HG02759 (cell line): ENCODE measurements at regions not wholly inside any gene's neighbourhood (a gene's known extent, or its start where the extent isn't known, plus 50 kb on each side); places are given as distances from the start of the nearest gene placed in this dataset.

Experiments
- ATAC-seq: cut with Tn5 transposase; IDR thresholded peaks from one replicate; pipeline ENCODE4 v1.9.1; 2021; ENCODE audit warnings: mild to moderate bottlenecking, moderate library complexity; ENCODE audit not compliant: unreplicated experiment

DNA sequence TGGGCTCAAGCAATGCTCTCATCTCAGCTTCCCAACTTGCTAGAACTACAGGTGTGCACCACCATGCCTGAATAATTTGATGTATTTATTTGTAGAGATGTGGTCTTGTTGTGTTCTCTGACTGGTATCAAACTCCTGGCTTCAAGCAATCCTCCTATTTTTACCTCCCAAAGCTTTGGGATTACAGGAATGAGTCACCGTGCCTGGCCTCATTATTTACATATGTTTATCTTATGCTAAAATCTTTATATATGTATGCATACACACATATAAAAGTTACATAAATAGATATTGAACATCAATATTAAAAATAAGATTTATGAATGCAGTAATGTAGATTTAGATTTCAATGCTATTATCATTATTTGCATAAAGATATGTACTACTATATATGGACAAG is 1634.5 kb upstream of the LRRTM3 start:
- no peak for ATAC-seq

DNA sequence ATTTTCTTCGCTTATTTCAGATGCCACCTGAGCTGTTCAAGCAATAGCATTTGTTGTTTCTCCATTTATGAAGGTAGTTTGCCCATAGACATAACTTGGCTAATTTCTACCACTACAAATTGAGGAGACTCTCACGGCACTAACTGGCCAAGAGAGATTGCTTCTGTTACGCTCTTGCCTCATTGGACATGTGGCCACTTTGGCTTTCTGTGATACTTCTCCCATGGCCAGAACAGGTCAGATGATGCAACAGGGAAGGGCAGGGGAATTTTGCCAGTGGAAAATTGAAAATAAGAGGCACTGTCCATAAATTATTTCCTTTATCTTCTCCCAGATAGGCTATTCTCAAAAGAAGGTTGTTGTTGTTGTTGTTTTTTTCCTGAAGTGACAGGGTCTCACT is 1633.3 kb upstream of the LRRTM3 start:
- ATAC-seq, result no peak

DNA sequence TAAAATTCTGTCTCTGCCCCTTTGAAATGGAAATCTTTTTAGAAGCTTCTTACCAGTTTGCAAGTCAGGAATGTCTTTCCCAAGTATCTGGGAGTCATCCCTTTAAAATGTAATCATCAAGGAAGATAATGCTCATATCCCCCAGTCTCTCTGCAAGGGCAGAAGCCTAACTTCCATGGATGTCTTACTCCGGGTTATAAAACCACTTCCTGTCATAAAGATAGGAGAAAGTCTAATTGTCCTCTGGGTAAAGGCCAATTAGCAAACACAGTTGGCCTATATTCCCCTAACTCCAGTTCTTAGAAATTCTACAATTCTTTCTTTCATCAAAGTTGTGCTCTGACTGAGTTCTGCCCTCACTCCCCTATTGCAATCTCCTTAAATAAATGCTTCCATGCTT is 1631.5 kb upstream of the LRRTM3 start:
- no peak for ATAC-seq

DNA sequence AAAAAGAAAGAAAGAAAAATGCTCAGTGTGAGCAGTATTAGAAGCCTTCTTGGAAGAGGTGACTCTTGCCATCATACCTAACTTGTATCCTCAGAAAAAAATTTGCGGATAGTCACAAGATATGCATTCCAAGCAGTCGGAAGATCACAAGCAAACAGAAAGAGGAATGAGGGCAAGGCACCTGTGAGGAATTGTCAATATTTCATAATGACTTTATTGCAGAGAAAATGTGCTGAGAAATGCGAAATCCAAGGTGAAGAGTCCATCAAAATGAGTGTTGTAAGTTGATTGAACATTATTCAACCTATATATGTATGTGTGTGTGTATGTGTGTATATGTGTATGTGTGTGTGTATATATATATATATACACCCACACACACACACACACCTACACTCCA is 1624.7 kb upstream of the LRRTM3 start:
- no peak for ATAC-seq

DNA sequence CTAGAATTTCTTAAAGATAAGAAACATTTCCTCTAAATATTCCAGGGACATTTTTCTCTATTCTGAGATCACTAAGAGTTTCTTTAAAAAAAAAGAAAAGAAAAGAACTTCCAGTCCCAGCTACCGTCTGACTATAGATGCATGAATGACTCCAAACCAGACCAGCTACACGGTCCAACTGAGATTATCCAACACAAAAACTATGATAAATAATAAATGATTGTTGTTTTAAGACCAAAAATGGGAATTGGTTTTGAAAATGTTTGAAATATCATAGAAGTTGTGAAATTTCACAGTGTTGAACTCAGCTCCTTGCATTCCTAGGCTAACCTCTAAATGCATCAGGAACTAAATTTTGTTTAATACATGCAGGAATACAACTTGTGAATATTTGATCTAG is 1619.6 kb upstream of the LRRTM3 start:
- ATAC-seq, result no peak

DNA sequence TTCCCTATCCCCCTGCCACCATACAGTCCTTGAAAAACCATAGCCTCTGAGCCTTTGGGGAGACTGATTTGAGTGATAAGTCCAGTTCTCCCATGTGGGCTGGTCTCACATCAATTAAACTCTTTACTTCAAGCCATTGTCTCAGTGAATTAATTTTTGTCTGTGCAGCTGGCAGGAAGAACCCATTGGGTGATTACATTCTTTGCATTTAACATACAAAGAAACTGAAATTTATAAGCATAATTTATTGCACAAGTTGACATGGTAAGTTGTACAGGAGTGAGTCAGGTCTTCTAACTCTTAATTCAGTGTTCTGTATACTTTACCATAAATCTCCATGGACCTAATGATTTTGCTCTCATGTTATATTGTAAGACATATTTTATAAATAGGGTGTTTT is 1613.0 kb upstream of the LRRTM3 start:
- no peak for ATAC-seq

DNA sequence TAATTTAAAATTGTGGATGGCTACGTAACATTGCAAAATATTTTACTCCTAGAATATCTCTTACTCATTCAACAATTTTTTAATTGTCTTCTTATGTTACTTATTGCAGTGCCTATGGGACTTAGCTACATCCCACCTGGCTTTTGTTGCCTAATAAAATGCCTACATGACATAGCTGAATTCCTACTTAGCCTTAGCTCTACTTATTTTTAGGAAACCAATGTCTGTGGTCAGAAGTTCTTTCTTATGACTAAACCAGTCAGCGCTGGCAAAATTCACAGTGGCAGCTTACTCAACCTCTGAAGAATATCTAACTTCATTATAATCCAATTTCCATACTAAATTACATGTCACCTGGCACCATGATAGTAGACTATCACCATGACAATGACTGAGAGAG is 1612.4 kb upstream of the LRRTM3 start:
- no peak for ATAC-seq

DNA sequence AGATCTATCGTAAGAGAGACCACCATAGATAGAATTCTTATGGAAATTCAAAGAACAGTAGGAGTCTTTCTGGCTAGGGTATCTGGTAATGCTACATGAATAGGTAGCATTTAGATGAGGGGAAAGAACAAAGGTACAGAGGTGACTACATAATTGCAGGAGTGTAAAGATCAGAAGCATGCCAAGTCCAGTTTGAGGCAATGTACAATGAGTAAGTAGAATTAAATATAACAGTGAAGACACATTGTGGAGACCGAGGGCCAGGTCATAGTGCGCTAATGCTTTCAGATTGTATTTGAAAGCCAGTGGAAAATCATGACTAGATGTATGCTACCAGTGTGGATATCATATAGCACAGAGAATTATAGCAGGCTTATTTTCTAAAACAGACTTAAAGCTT is 1611.6 kb upstream of the LRRTM3 start:
- no peak for ATAC-seq

DNA sequence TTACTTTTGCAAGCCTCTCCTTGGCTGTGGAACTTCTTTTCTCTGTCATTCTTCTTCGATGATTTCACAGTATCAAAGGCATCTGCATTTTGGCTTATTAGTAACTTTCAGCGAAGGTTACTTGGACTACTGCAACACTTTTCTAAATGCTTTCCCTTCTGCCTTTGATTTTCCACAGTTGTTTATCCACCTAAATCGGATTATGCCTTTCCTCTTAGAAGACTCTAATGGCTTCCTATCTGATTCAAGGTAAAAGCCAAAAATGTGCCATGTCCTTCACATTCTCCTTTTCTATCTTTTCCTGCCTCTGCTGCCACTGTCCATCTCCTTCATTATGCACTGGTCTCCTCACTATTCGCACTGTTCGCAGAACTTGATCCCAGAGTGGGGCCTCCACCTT is 1606.3 kb upstream of the LRRTM3 start:
- no peak for ATAC-seq

DNA sequence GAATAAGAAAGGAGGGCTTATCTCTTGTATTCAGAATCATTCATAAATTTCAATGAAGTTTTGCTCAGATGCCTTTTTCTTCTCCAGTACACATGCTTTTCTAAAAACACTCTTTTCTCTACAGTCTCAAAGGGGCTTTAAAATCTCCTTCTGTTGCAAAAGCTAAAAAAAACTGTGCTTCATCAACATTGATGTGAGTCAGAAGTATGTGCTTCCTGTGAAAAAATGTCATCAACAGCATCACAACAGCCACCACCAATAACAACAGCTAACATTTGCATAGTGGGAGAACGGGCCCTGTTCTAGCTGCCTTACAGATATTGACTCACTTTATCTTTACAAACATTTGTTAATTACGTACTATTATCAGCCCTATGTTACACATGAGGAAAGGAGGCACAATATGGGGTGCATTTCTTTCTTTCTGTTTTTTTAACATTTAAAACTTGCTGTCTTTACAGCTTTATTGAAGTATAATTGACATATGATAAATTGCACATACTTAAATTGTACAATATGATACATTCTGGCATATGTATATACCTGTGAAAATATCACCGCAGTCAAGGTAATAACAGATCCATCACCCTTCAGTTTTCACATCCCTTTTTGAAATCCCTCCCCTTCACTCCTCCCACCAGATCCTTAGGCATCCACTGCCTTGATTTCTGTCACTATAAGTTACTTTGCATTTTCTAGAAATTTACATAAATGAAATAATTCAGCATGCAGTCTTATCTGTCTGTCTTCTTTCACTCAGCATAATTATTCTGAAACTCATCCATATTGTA is 1605.4 kb upstream of the LRRTM3 start:
- ATAC-seq, result no peak

DNA sequence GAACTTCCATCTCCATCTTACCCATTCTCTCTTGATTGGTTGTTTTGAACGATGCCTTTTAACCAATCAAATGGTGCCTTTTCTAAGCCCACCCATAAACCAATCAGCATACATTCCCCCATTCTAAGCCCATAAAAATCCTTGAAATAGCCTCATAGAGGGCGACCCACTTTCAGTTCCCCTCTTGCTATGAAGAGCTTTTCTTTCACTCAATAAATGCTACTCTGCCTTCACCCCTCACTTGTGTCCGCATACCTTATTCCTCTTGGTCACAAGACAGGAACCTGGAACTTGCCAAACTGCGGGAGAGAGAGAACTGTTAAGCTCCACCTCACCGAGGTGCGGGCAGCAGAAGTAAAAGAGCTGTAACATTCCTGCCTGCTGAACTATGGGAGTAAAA is 1602.0 kb upstream of the LRRTM3 start:
- no peak for ATAC-seq

DNA sequence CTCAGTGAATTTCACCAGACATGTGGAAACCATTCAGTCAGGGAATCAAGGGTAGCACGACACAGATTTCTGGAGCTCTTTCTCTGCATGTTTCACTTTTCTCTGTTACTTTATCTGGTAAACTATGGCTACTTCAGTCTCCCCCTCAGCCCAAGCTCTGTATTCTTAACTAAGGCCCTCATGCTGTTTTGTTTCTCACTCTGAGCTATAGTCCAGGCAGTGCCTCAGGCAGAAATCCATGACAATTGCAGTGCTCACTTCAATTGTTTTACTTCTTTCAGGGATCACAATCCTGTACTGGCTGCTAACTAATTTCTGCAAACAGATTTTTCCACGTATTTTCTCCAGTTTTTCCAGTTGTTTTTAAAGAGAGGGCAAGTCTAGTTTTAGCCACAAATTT is 1599.9 kb upstream of the LRRTM3 start:
- ATAC-seq, result no peak

DNA sequence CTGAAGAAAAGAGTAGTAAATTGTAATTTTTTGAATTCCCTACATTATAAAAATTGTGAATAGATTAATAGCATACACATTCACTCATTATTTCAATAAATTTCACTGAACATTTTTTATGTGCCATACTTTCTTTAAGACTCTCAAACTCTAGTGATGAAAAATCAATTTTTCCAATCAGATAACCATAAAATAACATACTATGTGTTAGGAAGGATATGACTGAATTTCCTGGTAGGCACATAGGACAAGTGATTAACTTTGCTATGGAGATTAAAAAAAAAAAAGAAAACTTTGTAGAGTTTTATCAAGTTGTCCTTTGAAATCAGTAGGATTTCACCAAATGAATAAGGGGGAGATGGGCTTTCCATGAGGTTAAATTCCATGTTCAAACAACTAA is 1597.3 kb upstream of the LRRTM3 start:
- ATAC-seq, result no peak

DNA sequence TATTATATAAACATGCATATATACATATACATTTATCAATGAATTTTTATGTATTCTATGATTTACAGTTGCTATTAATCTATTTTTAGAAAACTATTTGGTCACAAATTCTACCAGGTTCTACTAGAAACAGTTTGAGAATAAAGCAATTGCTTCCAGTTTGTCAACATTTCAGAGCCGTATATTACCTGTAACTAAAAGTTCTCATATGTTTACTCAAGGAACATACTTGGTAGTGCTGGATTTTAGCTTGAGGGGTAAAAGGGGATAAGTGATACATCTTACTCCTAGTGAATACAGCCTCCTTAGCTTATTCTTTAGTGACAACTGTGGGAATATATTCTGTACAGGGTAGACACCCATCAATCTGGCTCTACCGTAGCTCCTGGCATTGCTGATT is 1590.5 kb upstream of the LRRTM3 start:
- ATAC-seq, result no peak

DNA sequence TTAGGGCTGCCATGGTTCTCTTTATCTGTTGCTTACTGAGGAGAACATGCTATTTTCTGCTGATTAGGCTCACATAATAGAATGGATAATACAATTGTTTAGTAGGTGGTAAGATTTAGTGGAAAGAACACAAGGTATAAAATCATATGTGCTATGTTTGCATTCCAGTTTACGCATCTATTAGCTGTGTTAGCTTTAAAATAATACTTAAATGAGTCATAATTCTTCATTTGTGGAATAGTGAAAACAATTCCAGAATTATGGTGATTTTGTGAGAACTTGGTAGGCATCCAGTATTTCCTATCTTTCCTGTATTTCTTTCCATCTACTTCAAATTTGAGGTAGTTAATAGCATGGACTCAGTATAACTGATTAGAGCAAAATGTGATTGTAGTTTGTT is 1585.5 kb upstream of the LRRTM3 start:
- no peak for ATAC-seq

DNA sequence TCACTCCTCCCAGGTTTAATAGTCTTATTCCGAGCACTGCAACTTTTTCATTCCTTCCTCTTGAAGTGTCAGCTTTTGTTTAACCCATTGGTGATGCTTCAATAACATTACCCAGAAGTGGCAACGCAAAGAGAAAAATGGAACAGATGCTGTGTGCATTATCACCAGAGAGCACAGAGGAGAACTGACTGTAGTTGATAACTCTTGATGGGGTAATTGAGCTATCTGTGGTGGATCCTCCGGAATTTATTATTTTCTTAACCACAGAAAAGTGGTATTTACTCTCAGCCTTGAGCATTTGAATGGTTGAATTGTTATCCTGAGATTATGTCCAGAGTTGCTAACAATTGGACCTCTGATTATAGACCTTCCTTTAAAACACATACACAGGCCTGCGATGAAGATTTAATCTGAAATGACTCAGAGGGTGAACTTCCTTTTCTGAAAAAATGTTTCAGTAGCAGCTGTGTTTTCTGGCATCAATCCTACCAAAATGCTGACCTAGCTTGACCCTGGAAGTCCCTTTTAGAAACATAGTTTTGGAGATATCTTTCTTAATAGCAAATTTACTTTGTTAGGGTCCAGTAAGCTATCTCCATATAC is 1584.4 kb upstream of the LRRTM3 start:
- no peak for ATAC-seq

DNA sequence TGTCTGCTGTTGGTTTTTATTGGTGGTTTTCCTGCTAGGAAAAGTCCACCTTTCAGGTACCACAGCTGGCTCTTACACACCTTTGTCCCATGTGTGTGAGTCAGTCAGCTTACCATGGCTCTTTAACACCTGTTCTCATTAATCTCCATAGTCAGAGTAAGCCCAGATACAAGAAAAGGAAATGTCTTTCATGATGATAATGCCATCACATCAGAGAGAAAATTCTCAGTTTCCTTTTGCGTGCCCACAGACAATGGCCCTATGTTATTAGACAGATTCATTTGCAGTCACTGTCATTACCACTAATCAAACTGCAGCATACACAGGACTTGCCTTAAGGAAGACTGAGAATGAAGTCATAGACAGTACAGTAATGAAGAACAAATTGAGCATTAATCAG is 1583.6 kb upstream of the LRRTM3 start:
- ATAC-seq, result no peak

DNA sequence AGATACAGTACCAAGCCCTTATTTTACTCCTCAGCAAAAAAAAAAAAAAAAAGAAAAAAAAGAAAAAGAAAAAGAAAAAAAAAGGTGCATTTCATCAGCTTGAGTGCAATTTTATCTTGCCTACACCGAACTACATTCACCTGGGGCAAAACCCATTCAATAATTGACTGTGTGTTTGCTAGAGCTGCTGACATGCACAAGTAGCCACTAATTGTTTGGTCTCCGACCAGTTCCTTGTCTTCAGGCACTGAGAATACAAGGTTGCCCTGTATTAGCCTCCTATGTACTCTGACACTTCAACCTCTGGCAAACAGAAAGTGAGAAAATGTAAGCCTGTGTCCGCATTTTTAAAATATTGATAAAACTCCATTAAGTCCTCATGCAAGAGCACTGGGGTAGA is 1579.4 kb upstream of the LRRTM3 start:
- ATAC-seq, result no peak

DNA sequence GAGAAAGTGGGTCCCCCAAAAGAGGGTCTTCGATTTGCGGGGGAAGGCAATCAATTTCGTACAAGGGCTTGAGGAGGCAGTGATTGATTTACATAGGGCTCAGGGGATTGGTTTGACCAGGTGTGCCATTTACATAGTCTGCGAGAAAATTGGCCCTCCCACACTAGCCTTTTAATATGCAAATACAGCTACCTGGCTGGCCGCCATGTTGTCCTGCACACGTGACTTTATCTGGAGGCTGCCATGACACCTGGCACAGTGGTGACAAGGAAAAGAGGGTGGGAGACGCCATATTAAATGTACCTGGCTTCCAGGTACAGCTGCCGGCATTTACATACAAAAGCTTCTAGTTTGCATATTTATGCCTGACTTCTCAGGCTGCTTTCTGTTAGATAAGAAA is 1577.2 kb upstream of the LRRTM3 start:
- no peak for ATAC-seq

DNA sequence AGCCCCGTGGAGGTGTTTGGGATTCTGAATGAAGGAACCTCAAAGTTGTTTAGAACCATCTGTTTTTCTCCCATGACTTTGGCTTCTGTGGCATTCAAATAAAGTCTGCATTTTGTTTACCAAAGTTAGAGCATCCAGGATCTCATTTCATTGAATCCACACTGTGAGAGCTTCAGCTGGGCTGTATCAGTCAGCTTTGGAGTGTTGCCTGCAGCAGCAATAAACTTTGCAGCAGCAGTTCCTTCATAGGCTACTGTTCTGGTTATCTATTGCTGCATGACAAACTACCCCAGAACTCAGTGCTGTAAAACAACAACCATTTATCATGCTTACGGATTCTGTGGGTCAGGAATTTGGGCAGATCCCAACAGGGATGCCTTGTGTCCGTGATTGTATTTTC is 1575.2 kb upstream of the LRRTM3 start:
- no peak for ATAC-seq

DNA sequence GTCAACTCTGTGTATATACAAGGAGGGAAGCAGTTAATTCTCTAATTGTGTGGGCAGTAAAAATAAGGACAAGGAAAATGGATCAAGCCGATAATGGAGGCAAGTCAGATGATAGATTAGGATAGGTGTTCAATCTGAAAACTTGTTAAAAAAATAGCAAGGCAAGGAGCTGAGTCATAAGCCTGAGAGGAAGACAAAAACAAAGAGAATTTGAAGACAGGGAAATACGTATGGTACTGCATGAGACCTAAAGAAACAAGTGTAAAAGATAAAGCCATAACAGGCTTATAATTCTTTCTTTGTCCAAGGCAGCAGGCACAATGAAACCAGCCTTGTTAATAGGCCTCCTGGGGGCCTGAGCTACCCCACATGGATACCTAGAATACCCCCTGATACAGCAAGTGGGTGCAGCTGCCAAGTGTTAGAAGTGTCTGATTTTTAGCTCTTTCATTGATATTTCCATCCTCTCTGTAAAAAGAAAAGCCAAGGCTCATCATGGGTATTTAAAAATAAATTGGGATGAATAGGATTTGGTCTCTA is 1570.6 kb upstream of the LRRTM3 start:
- ATAC-seq, result no peak

DNA sequence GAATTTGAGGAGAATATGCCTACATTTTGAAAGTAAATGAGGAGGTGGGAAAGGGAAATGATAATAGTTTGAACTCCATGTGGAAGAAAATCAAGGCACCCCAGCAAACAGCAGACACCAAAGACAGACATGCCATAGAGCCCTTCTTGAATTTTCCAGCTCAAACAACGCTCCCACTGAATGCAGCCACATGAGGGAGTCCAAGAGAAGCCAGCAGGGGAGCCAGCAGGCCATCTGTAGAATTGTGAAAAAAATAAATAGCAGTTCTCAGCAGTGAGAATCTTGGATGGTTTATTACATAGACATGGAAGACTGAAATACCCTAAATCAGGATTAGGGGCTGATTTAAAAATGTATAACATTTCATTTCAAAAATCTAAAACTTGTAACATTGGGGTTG is 1567.3 kb upstream of the LRRTM3 start:
- ATAC-seq, result no peak

DNA sequence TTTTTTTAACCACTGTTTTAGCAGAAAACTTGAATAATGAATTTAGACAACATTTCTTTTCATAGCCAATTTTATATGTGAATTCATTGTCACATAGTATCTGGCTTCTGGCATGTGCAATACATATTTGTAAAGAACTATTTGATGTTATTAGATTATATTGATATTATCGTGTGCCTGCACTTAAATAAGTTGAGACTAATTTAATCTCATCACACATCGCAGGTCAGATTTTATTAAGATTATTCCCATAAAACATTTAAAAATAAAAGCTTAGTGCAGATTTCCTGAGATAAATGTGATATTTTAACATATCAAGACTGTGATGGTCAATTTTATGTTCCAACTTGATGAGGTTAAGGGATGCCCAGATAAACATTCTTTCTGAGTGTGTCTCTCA is 1565.3 kb upstream of the LRRTM3 start:
- no peak for ATAC-seq
